HFF-Myc (cell line): ENCODE measurements at regions not wholly inside any gene's neighbourhood (a gene's known extent, or its start where the extent isn't known, plus 50 kb on each side); places are given as distances from the start of the nearest gene placed in this dataset.

Experiments
- DNase-seq: peaks from one replicate; pipeline ENCODE4 v3.0.0-alpha.2; 2011; ENCODE audit warnings: low read depth; ENCODE audit errors: extremely low read depth
- H3K4me3 ChIP-seq: replicated peaks from 2 replicates; pipeline ENCODE4 v1.5.1; 2011; ENCODE audit warnings: low read depth, mild to moderate bottlenecking, control low read depth, low read length
- CTCF ChIP-seq: IDR thresholded peaks from 2 replicates; pipeline ENCODE4 v1.5.1; 2012; ENCODE audit warnings: mild to moderate bottlenecking, low read depth, low read length, control low read depth; ENCODE audit errors: missing control alignments

GRCh38 chr12:123085730-123086487 lies 65.0 kb downstream of the PITPNM2 start:
- no peak for TF ChIP-seq CTCF
- no peak overlapping the region for H3K4me3 ChIP-seq
- DNase-seq, result no peak

- no peak overlapping the region for H3K4me3 ChIP-seq
- no peak for DNase-seq
- no peak for TF ChIP-seq CTCF
Observed at GRCh38 chr12:123085066-123085465, 65.8 kb downstream of the PITPNM2 start.

- TF ChIP-seq CTCF, result no peak
- H3K4me3 ChIP-seq, result no peak overlapping the region
- DNase-seq, result no peak
Observed at GRCh38 chr12:123083661-123084571, 67.0 kb downstream of the PITPNM2 start.

- TF ChIP-seq CTCF, result no peak
- no peak for DNase-seq
- H3K4me3 ChIP-seq, result no peak overlapping the region
Observed at GRCh38 chr12:123080634-123081033, 70.3 kb downstream of the PITPNM2 start.

- no peak for DNase-seq
- TF ChIP-seq CTCF, result no peak
- H3K4me3 ChIP-seq, result no peak overlapping the region
Observed at GRCh38 chr12:123078531-123079155, 72.2 kb downstream of the PITPNM2 start.

GRCh38 chr12:123078120-123078465 lies 72.8 kb downstream of the PITPNM2 start:
- DNase-seq, result no peak
- TF ChIP-seq CTCF, result no peak

More at GRCh38 chr12:123078120-123078465, 72.8 kb downstream of the PITPNM2 start:
- no peak overlapping the region for H3K4me3 ChIP-seq
